Suprapubic skin (tissue), 3 donors: ENCODE measurements at regions not wholly inside any gene's neighbourhood (a gene's known extent, or its start where the extent isn't known, plus 50 kb on each side); places are given as distances from the start of the nearest gene placed in this dataset.

ENCODE experiments used
- CTCF ChIP-seq, 2 donors: fragments of 200-600 bp in 1 of 2; fragments of 450-650 bp in 1 of 2; sonication (generic) in 1 of 2; IDR thresholded peaks; one replicate each; pipeline ENCODE4 v1.5.1; 2016 to 2019; ENCODE audit warnings: antibody characterized with exemption in 2 of 2, mild to moderate bottlenecking in 1 of 2, moderate library complexity in 1 of 2
- POLR2A ChIP-seq, 2 donors: fragments of 450-650 bp; IDR thresholded peaks; one replicate each; pipeline ENCODE4 v1.6.1; 2017; ENCODE audit warnings: antibody characterized with exemption in 2 of 2, mild to moderate bottlenecking in 2 of 2, moderate library complexity in 2 of 2

GRCh38 chr4:31058656-31059055 is 338.5 kb downstream of the PCDH7 start:
- TF ChIP-seq CTCF (IDR thresholded peaks at IDR 0.05) (no peak), POLR2A (IDR thresholded peaks at IDR 0.05) (no peak)
